CD8-positive, alpha-beta memory T cell (primary cell): ENCODE measurements at regions not wholly inside any gene's neighbourhood (a gene's known extent, or its start where the extent isn't known, plus 50 kb on each side); places are given as distances from the start of the nearest gene placed in this dataset.

Experiments
- CTCF ChIA-PET: fragments of 350-600 bp; sonication (Branson Sonifier 250); formaldehyde crosslinking; loops from one replicate; lab custom pipeline; 2021; ENCODE audit warnings: antibody characterized with exemption; lab: Charles Lee
- POLR2A ChIA-PET: fragments of 350-600 bp; sonication (Branson Sonifier 250); formaldehyde crosslinking; loops from one replicate; lab custom pipeline; 2021; ENCODE audit warnings: antibody characterized with exemption; lab: Charles Lee
- DNase-seq, 5 donors: peaks; one replicate each; pipeline versions ENCODE4 v3.0.0 to v3.0.0-alpha.2; 2020 to 2022; ENCODE audit warnings: mixed read lengths in 1 of 5
- H3K27ac ChIP-seq: one replicate; pipeline ENCODE4 v1.7.0; 2013; ENCODE audit warnings: low read depth, mild to moderate bottlenecking, low read length, moderate library complexity
- H3K27me3 ChIP-seq: 2 replicates; pipeline ENCODE4 v1.7.0; 2013; ENCODE audit warnings: low read length, mild to moderate bottlenecking; ENCODE audit not compliant: insufficient read depth, poor library complexity, severe bottlenecking
- H3K36me3 ChIP-seq: 2 replicates; pipeline ENCODE4 v1.7.0; 2013; ENCODE audit warnings: mild to moderate bottlenecking, low read length, moderate library complexity; ENCODE audit not compliant: insufficient read depth
- H3K4me1 ChIP-seq: 2 replicates; pipeline ENCODE4 v1.7.0; 2013; ENCODE audit warnings: mild to moderate bottlenecking, low read length, moderate library complexity; ENCODE audit not compliant: insufficient read depth
- H3K4me3 ChIP-seq: 2 replicates; pipeline ENCODE4 v1.7.0; 2013; ENCODE audit warnings: mild to moderate bottlenecking, low read length
- H3K9me3 ChIP-seq: 2 replicates; pipeline ENCODE4 v1.7.0; 2013; ENCODE audit warnings: mild to moderate bottlenecking, low read length
- H3K27ac Mint-ChIP-seq, 8 donors: one replicate each; pipeline ENCODE4 v1.8.0; 2020 to 2021; ENCODE audit warnings: mixed read lengths in 8 of 8, mild to moderate bottlenecking in 6 of 8, inconsistent platforms in 3 of 8, moderate library complexity in 3 of 8
- H3K27me3 Mint-ChIP-seq, 2 donors: one replicate each; pipeline ENCODE4 v1.8.0; 2020 to 2021; ENCODE audit warnings: mixed read lengths in 2 of 2, mild to moderate bottlenecking in 1 of 2, moderate library complexity in 1 of 2
- H3K36me3 Mint-ChIP-seq, 3 donors: one replicate each; pipeline ENCODE4 v1.8.0; 2020 to 2021; ENCODE audit warnings: mixed read lengths in 3 of 3, inconsistent platforms in 1 of 3, mild to moderate bottlenecking in 1 of 3
- H3K4me1 Mint-ChIP-seq, 3 donors: one replicate each; pipeline ENCODE4 v1.8.0; 2020 to 2021; ENCODE audit warnings: mixed read lengths in 3 of 3, inconsistent platforms in 1 of 3, mild to moderate bottlenecking in 1 of 3
- H3K4me3 Mint-ChIP-seq, 7 donors: one replicate each; pipeline ENCODE4 v1.8.0; 2020 to 2021; ENCODE audit warnings: mixed read lengths in 7 of 7, mild to moderate bottlenecking in 6 of 7, moderate library complexity in 4 of 7, inconsistent platforms in 2 of 7
- H3K9me3 Mint-ChIP-seq, 5 donors: one replicate each; pipeline ENCODE4 v1.8.0; 2020 to 2022; ENCODE audit warnings: mixed read lengths in 5 of 5, mild to moderate bottlenecking in 3 of 5, moderate library complexity in 2 of 5, inconsistent platforms in 1 of 5

- Mint-ChIP-seq H3K4me1 (no peaks in the 10 kb centered on the region), H3K36me3 (no peaks in the 10 kb centered on the region), H3K27ac (no peak overlapping the region), H3K9me3 (peaks cover 0 to 8% (median 2%) of the 10 kb centered on the region in 5 donors), H3K27me3 (no peaks in the 10 kb centered on the region), H3K4me3 (no peak overlapping the region)
- Histone ChIP-seq H3K36me3 (no peaks in the 10 kb centered on the region), H3K4me1 (no peaks in the 10 kb centered on the region), H3K9me3 (no peaks in the 10 kb centered on the region), H3K27ac (no peak overlapping the region), H3K4me3 (no peak overlapping the region), H3K27me3 (no peaks in the 10 kb centered on the region)
- ChIA-PET CTCF (no interaction called here), POLR2A (no interaction called here)
- no peak for DNase-seq
Observed at GRCh38 chr5:167587772-167588437, 703.5 kb upstream of the WWC1 start.

DNA sequence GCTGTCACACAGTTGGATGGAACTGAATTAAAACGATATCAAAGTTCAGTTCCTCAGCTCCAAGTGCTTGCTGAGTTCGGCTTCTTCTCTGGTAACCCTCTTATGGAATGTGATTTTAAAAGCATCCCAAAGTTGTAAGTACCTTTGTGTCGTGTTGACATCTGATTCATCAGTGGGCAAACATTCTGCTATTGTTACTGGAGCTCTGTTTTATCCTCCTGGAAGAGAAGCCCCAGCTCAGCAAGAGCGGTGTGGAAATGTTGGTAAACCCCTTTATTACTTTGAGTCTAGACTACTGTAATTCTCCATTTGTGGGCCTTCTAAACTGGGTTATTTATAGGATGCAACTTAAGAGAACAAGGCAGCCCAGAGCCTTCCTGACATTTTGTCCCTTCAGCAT, 699.3 kb upstream of the WWC1 start:
- no peaks in the 10 kb centered on the region for H3K36me3 Mint-ChIP-seq
- no peak overlapping the region for H3K4me3 Mint-ChIP-seq
- no peak for DNase-seq
- no peaks in the 10 kb centered on the region for H3K9me3 ChIP-seq
- no peaks in the 10 kb centered on the region for H3K27me3 ChIP-seq
- no peak overlapping the region for H3K27ac Mint-ChIP-seq
- no peaks in the 10 kb centered on the region for H3K4me1 ChIP-seq
- ChIA-PET CTCF (no interaction called here), POLR2A (no interaction called here)
- no peak overlapping the region for H3K27ac ChIP-seq
- no peaks in the 10 kb centered on the region for H3K4me1 Mint-ChIP-seq
- H3K9me3 Mint-ChIP-seq: peaks cover 0 to 15% (median 2%) of the 10 kb centered on the region in 5 donors
- no peaks in the 10 kb centered on the region for H3K27me3 Mint-ChIP-seq
- H3K36me3 ChIP-seq: no peaks in the 10 kb centered on the region
- H3K4me3 ChIP-seq: no peak overlapping the region

DNA sequence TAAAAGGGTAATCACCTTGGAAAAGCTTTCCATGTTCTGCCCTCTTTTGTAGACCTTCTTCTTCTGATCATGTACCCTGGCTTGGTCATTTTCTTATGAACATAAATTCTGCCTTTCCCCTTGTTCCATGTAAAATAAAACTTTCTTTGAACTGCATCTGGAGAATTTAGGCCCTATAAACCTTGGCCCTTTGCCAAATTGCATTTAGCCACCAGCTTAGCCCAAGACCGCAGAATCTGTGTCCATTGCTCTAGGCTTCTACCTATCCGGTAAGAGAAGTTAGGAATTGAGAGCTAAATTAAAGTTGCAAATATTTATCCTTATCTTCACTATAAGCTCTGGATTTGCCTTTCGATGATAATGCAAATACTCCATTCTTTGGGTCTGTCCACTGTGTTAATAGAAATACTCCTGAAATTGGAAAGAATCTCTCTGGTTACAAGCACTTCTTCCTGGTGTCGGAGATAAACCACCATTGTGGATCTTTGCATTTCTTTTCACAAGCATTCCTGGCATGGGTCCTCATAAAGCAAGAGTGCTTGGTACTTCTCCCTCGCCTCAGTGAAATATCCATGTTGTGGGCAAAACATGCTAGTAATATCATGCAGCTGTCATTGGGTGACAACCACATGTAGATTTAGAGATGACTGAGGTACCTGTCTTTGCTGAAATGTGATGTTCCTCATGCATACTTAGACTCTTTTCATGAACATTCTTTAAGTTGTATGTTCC, 698.0 kb upstream of the WWC1 start:
- Histone ChIP-seq H3K36me3 (no peaks in the 10 kb centered on the region), H3K27ac (no peak overlapping the region), H3K27me3 (no peaks in the 10 kb centered on the region), H3K4me3 (no peak overlapping the region), H3K4me1 (no peaks in the 10 kb centered on the region), H3K9me3 (no peaks in the 10 kb centered on the region)
- no peak overlapping the region for H3K27ac Mint-ChIP-seq
- no peaks in the 10 kb centered on the region for H3K36me3 Mint-ChIP-seq
- POLR2A ChIA-PET: no interaction called here
- CTCF ChIA-PET: no interaction called here
- H3K4me3 Mint-ChIP-seq: no peak overlapping the region
- DNase-seq: no peak
- H3K9me3 Mint-ChIP-seq: peaks cover 0 to 15% (median 0%) of the 10 kb centered on the region in 5 donors
- no peaks in the 10 kb centered on the region for H3K27me3 Mint-ChIP-seq
- no peaks in the 10 kb centered on the region for H3K4me1 Mint-ChIP-seq

DNA sequence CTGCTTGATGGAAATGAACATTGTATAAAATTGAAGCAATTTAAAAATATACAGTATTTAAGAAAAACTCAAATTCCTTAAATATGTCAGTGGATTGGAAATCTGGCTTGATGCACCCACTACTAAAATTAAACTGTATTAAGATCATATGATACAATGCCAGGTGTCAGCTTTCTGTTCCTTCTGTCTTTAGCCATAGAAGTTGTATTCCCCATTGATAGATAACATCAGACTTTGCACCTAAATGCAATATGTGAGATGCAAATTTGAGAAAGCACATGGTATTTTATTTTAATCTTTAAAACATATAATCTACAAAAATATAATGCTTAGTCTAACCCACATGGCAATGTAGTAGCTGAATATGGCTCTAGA, 697.4 kb upstream of the WWC1 start:
- Histone ChIP-seq H3K4me3 (no peak overlapping the region), H3K4me1 (no peaks in the 10 kb centered on the region)

DNA sequence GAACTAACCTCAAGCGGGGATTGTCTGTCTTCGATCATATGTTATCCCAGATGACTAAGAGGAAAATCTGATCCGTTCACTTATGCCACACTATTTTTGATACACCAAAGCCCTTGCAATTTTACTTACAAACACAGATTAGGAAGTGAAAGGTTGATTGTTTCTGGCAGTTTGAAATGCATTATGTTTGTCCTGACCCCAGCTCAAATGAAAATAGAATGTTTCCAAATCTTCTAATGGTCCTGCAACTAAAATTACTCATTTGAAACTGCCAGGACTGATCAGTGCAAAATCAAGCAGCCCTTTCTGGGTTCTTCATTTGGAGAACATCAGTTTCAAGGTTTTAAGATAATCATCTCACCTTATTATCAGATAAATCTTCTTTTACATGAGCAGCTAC, 696.7 kb upstream of the WWC1 start:
- H3K9me3 ChIP-seq: no peaks in the 10 kb centered on the region
- no peaks in the 10 kb centered on the region for H3K36me3 Mint-ChIP-seq
- POLR2A ChIA-PET: no interaction called here
- H3K4me3 ChIP-seq: no peak overlapping the region
- peaks cover 0 to 15% (median 3%) of the 10 kb centered on the region in 5 donors for H3K9me3 Mint-ChIP-seq
- H3K27ac Mint-ChIP-seq: no peak overlapping the region
- no peak overlapping the region for H3K27ac ChIP-seq
- H3K4me1 Mint-ChIP-seq: no peaks in the 10 kb centered on the region
- H3K4me3 Mint-ChIP-seq: no peak overlapping the region
- DNase-seq: no peak
- no peaks in the 10 kb centered on the region for H3K27me3 Mint-ChIP-seq
- H3K36me3 ChIP-seq: no peaks in the 10 kb centered on the region
- H3K27me3 ChIP-seq: no peaks in the 10 kb centered on the region
- no peaks in the 10 kb centered on the region for H3K4me1 ChIP-seq
- CTCF ChIA-PET: interaction anchor here (1.2 kb wide), 1 partner anchor 58 kb away, joined by 3 read pairs; no protein-coding TSS in a partner anchor

More for the DNA sequence above, 697.4 kb upstream of the WWC1 start:
- Histone ChIP-seq H3K27me3 (no peaks in the 10 kb centered on the region), H3K27ac (no peak overlapping the region), H3K9me3 (no peaks in the 10 kb centered on the region), H3K36me3 (no peaks in the 10 kb centered on the region)
- H3K9me3 Mint-ChIP-seq: peaks cover 0 to 15% (median 2%) of the 10 kb centered on the region in 5 donors
- POLR2A ChIA-PET: no interaction called here
- H3K27me3 Mint-ChIP-seq: no peaks in the 10 kb centered on the region
- no peak for DNase-seq
- no peak overlapping the region for H3K27ac Mint-ChIP-seq
- H3K4me3 Mint-ChIP-seq: no peak overlapping the region
- no peaks in the 10 kb centered on the region for H3K36me3 Mint-ChIP-seq
- CTCF ChIA-PET: no interaction called here
- no peaks in the 10 kb centered on the region for H3K4me1 Mint-ChIP-seq

DNA sequence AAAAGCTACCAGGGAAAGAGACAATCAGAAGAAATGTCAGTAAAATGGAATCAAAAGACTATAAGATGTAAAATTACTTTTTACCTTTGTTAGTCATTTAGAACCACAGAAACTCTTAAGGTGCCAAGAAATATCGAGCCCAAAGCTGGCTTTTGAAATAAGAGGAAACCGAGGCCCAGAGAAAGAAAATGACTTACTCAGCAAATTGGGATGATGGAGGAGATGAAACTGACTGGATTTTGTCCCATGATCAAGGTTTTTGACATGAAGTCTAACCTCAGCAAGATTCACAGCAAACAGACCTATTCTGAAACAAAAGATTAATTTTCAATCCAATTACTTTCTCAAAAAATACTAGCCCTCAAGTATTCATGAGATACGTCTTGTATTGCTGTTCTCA, 696.2 kb upstream of the WWC1 start:
- Mint-ChIP-seq H3K27me3 (no peaks in the 10 kb centered on the region), H3K4me1 (no peaks in the 10 kb centered on the region), H3K4me3 (no peak overlapping the region), H3K27ac (no peak overlapping the region), H3K36me3 (no peaks in the 10 kb centered on the region), H3K9me3 (peaks cover 0 to 15% (median 3%) of the 10 kb centered on the region in 5 donors)
- ChIA-PET CTCF (interaction anchor here (1.2 kb wide), 1 partner anchor 58 kb away, joined by 3 read pairs; no protein-coding TSS in a partner anchor), POLR2A (no interaction called here)
- no peak overlapping the region for H3K4me3 ChIP-seq
- no peak for DNase-seq
- no peaks in the 10 kb centered on the region for H3K27me3 ChIP-seq
- no peak overlapping the region for H3K27ac ChIP-seq
- H3K4me1 ChIP-seq: no peaks in the 10 kb centered on the region
- H3K36me3 ChIP-seq: no peaks in the 10 kb centered on the region
- H3K9me3 ChIP-seq: no peaks in the 10 kb centered on the region

DNA sequence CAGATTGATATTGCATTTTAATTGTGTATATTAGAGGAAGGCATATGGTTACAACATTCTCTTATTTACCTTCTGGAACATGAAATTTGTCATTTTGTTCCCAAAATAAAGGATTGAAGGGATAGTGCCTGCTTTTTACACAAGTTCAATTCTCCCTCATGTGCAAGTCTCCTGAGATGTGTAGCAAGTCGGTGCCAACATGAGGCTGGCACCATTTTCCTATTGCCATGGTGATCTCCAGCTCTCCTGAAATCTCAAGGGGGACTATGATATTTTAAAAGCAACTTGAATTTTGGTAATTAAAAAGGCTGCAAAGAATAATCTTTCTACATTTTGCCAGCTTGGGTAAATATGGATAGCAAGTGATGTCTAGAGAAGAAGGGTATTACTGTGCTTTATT, 693.3 kb upstream of the WWC1 start:
- no peaks in the 10 kb centered on the region for H3K36me3 Mint-ChIP-seq
- Histone ChIP-seq H3K4me3 (no peak overlapping the region), H3K4me1 (no peaks in the 10 kb centered on the region), H3K27me3 (no peaks in the 10 kb centered on the region), H3K36me3 (no peaks in the 10 kb centered on the region), H3K9me3 (no peaks in the 10 kb centered on the region), H3K27ac (no peak overlapping the region)
- H3K27ac Mint-ChIP-seq: no peak overlapping the region
- no peak for DNase-seq
- no peak overlapping the region for H3K4me3 Mint-ChIP-seq
- H3K9me3 Mint-ChIP-seq: peaks cover 0 to 11% (median 3%) of the 10 kb centered on the region in 5 donors
- H3K4me1 Mint-ChIP-seq: no peaks in the 10 kb centered on the region
- ChIA-PET CTCF (no interaction called here), POLR2A (no interaction called here)
- no peaks in the 10 kb centered on the region for H3K27me3 Mint-ChIP-seq

DNA sequence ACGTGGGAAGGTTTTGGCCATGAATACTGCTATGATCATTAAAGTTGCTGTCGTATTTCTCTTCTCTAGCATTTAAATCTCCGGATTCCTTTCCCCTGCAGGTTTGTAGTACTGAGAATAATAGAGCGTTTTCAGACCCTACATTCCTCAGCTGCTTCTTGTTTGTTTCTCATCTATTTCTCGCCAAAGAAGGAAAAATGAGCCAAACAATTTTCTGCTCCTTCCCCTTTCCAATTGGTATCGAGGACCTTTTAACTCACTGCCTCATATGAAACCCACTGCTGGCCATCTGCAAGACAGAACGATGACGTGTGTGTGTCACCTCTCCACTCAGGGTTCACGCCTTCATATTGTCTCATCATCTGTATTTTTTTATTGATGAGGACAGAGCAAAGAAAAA, 689.4 kb upstream of the WWC1 start:
- Mint-ChIP-seq H3K9me3 (peaks cover 0 to 6% (median 4%) of the 10 kb centered on the region in 5 donors), H3K27ac (no peak overlapping the region), H3K4me3 (no peak overlapping the region), H3K36me3 (no peaks in the 10 kb centered on the region), H3K27me3 (no peaks in the 10 kb centered on the region), H3K4me1 (no peaks in the 10 kb centered on the region)
- Histone ChIP-seq H3K36me3 (no peaks in the 10 kb centered on the region), H3K4me3 (no peak overlapping the region), H3K27me3 (no peaks in the 10 kb centered on the region), H3K27ac (no peak overlapping the region), H3K9me3 (no peaks in the 10 kb centered on the region), H3K4me1 (no peaks in the 10 kb centered on the region)
- CTCF ChIA-PET: no interaction called here
- no peak for DNase-seq
- POLR2A ChIA-PET: no interaction called here
